NK-92 treated with Interleukin-12 subunit alpha and Interleukin-12 subunit beta, amount 100 ng/mL, for 24 hours (cell line): ENCODE measurements at regions not wholly inside any gene's neighbourhood (a gene's known extent, or its start where the extent isn't known, plus 50 kb on each side); places are given as distances from the start of the nearest gene placed in this dataset.

ENCODE experiments used
- DNase-seq: peaks from one replicate; lab custom pipeline; 2025; lab: John Stamatoyannopoulos, UW

DNA sequence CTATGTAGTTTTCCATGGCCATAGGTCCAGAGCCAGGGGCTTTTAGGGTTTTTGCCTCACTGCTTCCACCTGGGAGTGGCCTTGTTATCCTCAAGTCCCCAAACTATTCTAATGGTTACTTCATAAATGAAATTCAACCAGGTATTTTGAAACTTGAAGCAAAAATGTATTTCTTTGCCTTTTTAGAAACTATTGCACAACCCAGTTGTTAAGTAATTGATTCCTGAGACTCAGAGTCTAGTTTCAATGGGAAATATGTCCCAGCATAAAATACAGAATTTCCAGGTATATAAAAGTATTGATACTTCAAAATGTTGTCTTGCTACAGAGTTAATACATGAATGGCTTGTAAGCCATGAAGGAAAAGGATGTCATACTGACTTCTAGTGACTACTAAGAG, 456.2 kb upstream of the DAB2 start:
- no peak for DNase-seq

DNA sequence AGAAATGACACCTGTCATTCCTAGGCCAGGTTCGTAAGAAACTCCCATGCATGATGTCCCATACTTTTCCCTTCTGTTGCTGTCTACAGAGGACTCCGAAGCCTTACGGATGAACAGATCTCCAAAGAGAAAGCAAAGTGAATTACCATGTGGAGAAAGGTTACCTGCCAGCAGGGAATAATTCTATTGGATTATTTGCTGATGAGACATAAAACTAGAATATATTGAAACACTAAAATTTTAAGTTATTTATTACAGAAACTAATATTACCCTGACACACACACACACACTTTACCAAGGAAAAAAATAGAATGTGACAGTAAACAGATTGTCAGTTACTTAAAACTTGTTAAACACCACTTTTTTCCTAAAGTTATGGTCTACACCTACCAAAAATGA, 452.7 kb upstream of the DAB2 start:
- no peak for DNase-seq

- DNase-seq = no peak
Measured at GRCh38 chr5:39876146-39876545, 451.4 kb upstream of the DAB2 start.

DNA sequence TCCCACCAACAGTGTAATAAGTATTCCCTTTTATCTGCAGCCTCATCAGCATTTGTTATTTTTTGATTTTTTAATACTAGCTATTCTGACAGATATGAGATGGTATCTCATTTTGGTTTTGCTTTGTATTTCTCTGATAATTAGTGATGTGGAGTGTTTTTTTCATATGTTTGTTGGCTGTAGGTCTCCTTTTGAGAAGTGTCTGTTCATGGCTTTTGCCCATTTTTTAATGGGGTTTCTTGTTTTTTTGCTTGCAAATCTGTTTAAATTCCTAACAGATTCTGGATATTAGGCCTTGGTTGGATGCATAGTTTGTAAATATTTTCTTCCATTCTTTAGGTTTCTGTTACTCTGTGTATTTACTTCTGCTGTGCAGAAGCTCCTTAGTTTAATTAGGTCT, 445.4 kb upstream of the DAB2 start:
- DNase-seq = no peak

DNA sequence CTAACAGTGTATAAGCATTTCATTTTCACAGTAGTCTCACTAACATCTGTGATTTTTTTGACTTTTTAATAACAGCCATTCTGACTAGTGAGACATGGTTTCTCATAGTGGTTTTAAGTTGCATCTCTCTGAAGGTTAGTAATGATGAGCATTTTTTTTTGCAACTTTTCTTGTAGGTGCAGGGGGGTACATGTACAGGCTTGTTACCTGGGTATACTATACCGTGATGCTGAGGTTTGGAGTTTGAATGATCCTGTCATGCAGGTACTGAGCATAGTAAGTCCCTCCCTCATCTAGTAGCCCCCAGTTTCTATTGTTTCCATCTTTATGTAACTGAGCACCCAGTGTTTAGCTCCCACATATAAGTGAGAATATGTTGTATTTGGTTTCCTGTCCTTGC, 444.6 kb upstream of the DAB2 start:
- DNase-seq = no peak

- no peak for DNase-seq
Measured at GRCh38 chr5:39867923-39868322, 443.1 kb upstream of the DAB2 start.

DNA sequence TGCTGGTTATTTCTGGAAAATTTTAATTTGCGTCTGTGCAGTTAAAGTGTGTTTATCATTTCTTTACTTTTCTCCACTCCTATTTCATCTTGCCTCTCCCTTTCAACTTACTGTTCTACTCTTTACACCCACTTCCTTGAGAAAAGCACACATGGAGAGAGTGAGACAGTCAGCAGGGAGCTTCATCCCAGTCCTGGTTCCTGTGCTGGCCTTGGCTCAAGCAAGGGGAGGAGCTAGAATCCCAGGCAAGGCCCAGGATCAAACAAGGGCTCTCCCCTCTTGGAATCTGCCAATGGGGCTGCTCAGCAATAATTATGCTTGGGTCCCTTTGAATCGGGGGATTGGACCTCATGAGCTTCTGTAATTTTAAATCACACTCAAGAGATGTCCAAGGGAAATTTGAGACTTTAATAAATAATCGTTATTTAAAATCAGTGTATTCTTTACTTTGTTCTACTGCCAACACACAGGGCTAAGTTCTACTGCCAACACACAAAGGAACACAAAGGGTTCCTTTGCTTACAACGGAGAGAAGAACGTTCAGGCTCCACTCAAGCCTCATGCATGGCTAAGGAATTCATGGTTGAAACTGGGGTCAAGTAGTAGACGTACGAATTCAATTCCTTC, 439.3 kb upstream of the DAB2 start:
- DNase-seq = no peak

GRCh38 chr5:39857041-39857440, 432.3 kb upstream of the DAB2 start:
- no peak for DNase-seq

GRCh38 chr5:39854771-39855410, 430.1 kb upstream of the DAB2 start:
- DNase-seq = no peak

DNA sequence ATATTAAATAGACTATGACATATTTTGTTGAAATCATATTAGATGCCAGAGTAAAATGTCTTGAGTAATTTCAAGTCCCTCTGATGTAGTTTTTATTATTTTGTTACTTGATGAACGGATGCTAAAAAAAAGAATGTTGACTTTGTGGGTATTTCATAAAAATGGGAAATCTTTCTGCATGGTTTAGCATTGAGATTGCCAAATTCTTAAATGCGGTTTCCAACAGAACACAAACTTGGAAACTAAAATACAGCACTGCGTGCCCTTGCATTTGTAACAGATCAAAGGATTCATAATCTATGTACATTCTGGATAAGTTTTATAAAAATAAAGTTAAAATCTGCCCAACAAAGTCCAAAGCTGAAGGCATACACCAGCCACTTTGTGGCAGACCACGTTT, 425.5 kb upstream of the DAB2 start:
- no peak for DNase-seq

GRCh38 chr5:39846144-39846543, 421.4 kb upstream of the DAB2 start:
- no peak for DNase-seq

DNA sequence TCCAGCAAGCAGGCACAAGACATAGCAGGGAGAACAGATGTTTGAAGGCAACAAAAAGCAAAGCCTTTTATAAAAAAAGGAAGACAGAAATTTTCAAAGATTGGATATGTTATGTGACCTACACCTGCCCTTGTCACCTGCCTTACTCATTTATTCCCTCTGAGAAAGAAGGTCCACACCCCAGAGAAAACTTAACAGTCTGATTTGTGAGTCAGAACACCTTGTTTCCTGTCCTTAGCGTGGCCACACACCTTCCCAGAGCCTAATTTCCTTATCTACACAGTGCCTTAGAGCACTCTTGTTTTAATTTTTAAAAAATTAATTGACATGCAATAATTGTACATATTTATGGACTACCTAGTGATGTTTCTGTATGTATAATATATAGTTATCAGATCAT, 419.0 kb upstream of the DAB2 start:
- DNase-seq = no peak

- DNase-seq = no peak
Measured at GRCh38 chr5:39835371-39835770, 410.6 kb upstream of the DAB2 start.

DNA sequence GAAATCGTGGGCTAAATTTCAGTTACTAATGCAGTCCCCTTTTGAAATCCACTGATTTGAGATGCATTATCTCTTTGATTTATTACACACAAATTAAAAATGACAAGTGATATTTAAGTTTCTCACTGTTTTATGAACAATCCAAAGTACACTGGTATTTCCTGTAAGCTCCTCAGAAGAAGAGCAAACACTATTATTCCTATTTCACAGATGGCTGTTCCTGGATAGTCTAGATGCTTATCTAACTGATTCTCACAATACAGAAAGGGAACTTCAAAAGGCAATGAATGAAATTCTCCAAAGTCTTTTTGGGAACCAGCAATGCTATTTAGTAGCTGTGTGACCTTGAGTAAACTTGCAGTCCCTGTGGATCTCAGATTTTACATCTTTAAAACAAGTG, 404.7 kb upstream of the DAB2 start:
- no peak for DNase-seq

- DNase-seq = no peak
Measured at GRCh38 chr5:39826051-39826450, 401.3 kb upstream of the DAB2 start.

DNA sequence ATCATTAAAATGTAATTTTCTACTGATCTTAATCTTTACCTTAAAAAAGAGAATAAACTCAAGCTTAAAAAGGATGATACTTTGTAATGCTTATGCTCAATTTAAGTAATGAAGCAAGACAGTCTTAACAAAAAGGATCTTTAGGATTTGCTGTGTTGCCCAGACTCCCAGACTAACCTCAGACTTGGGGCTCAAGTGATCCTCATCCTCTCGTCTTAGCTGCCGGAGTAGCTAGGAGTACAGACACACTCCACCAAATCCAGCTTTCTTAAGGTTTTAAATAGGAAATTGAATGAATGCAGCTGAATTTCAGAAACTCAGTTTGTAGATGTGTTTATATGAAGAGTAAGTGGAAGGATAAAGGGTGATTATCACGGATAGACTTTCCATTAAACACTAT, 400.5 kb upstream of the DAB2 start:
- DNase-seq = no peak

DNA sequence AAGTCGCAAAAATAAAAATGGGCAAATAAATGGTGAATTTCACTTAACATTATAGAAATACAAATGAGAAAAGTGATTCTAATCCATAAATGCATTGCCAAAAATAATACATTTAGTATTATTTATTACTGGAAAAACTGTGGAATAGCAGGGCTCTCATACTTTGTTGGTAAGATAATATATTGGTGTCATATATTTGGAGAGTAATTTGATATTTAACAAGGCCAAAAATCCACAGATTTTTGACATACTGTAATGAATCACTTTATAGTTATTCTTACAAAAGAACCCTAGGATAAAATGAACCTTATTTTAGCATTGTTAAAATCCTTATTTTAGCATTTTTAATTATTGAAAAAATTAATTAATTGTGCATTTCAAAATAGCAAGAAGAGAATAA, 397.2 kb upstream of the DAB2 start:
- DNase-seq = no peak

GRCh38 chr5:39816866-39817265, 392.1 kb upstream of the DAB2 start:
- DNase-seq = no peak

DNA sequence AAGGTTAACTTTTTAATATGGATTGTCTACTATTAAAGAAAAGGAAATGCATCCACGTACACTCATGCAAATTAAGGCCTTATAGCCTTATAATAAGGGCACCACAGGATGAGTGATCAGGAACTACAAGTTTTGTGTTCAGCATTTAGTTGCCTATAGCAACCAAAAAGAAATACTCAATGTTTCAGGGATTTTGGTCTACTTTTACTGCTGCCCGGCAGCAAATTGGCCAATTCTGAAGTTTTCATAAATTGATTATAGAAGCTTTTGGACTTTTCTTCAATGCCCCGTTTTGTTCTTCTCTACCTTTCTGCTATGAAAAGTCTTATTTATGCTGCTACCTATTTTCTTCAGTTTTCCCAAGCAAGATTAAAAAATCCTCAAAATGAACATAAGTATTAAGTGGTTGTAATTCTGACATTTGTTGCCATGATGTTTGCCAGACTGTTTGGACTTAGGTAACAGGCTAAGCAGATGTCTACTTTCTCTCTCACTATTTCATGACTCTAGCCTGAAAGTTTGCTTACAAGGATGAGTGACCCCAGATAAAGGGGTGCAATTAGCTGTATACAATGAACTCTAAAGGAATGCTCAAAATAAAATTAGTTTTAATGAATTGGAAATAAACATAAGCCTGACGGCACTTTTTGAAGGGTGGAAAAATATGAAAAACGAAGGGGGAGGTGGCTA, 391.5 kb upstream of the DAB2 start:
- DNase-seq = no peak

- no peak for DNase-seq
Measured at GRCh38 chr5:39815711-39816110, 390.9 kb upstream of the DAB2 start.

DNA sequence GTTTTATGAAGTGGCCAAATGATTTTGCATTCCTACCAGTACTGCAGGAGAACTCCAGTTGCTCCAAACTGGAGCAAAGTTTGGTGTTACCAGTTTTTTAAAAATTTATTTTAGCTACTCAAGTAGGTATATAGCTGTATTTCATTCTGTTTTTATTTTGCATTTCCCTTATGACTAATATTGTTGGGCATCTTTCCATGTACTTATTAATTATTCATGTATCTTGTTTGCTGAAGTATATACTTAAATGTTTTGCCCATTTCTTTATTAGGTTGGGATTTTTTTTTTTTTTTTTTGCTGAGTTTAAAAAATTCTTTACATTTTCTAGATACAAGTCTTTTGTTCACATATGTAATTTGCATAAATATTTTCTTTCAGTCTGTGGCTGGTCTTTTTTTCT, 386.6 kb upstream of the DAB2 start:
- no peak for DNase-seq

GRCh38 chr5:39808656-39809055, 383.9 kb upstream of the DAB2 start:
- DNase-seq = no peak

GRCh38 chr5:39801306-39801705, 376.5 kb upstream of the DAB2 start:
- no peak for DNase-seq
